Stimulated activated CD8-positive, alpha-beta memory T cell treated with anti-CD3 and anti-CD28 coated beads, Interleukin-2, amount 100 ng/mL, for 48 hours (primary cell): ENCODE measurements at regions not wholly inside any gene's neighbourhood (a gene's known extent, or its start where the extent isn't known, plus 50 kb on each side); places are given as distances from the start of the nearest gene placed in this dataset.
"Not testable (repeated sequence)": the region's sequence is repeated elsewhere in the genome, so short reads cannot be mapped to it uniquely, and the experiment has no call there.

Experiments used
- DNase-seq, 2 donors: peaks; one replicate each; pipeline ENCODE4 v3.0.0-alpha.2; 2020; ENCODE audit warnings: low read depth in 2 of 2

DNA sequence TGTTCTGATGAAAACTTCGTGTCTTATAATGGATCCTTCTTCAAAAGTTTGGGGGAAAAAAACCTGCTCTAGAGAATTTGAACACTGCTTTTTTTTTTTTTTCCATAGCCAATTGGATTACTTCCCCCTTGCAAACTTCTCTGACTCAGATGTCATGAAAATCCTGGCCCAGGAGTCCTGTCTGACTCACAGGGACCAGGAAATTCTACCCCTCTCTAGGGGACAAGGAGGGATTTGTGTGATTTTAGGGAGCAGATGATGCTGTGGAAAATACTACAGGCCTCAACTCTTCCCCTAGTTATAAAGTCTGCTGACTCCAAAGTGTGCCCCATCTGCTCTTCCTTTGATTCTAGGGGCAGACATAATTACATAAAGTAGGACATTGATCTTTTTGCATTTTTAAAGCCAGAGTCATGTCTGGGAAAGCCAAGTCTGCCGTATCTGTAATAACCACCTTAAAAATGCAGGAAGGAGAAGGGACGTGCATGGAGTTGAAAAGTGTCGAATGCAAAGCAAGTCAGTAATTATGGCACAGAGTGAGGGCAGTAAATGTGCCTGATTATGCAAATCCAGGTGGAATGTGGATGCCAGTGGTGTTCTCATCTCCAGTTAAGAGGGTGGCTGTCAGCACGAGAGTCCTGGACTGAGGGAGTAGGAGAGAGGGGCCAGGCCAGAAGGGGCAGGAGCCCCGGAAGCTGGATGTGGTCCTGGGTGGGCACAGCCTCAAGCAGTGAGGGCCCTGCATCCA, 144.3 kb upstream of the SULF2 start:
- DNase-seq: no peak

DNA sequence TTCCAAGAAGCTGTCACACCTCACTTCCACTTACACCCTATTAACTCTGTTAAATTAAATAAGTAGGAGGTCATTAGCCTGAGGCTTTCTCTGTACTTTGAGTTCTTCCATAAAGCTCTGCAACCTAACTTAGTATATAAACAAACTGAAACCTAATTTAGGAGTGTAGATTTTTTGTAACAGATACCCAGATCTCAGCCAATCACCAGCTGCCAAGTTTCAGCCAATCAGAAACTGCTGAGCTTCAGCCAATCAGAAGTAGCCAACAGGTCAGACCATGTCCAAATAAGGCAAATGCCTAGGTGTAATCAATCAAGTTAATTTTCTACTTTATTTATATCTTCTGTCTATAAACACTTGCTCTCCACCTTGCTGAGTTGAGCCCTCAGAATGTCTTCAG, 142.7 kb upstream of the SULF2 start:
- DNase-seq: no peak

DNA sequence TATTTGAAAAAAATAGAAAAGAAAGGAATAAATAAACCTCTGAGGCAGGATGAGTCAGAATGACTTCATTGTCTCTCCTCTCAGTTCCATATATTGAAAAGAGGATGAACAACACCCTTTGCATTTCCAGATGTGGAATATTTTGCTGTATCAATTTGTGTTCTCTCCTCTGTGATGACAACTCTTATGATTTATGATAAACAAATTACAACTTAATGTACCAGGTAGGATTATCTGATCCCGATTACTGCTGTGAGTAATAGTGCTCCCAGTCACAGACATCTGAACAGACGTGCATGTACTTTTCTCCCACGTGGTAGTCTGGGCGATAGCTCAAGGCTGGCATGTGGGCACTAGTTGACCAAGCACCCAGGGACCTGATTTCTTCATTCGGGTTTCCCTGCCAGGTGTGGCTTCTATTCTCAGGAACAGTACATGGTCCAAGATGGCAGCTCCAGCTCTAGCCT, 142.1 kb upstream of the SULF2 start:
- DNase-seq: no peak

DNA sequence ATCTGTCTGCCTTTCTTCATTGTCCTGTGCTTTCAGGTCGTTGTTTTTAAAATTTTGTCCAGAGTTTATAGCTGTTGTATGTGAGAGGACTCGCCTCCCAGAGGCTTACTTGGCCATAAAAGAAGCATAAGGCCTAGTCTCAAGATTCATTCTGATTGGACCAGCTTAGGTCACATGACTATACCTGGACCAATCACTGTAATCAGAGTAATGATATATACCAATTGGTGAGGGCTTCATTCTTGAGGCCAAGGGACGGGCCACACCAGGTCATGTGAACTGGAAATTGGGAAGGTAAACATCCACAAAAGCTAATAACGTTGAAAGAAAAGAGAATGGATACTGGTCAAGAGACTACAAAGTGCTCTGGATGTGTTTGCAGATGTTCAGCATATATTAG, 141.4 kb upstream of the SULF2 start:
- no peak for DNase-seq

DNA sequence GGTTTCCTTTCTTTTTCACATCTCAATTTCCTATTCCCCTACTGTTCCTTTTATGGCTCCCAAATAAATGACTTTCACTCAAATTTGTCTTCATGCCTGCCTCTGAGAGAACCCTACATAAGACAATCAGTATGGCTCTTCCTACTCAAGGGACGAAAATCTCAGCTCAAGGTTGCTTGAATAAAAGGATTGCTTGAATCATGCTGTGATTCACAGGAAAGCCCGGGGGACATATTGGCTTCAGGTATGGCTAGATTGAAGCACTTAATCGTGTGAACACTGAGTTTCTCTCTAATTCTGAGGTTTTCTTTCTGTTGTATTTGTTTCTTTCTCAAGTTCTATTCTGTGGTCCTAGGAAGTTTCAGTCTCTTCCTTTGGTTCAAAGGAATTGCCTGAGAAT, 140.3 kb upstream of the SULF2 start:
- no peak for DNase-seq

DNA sequence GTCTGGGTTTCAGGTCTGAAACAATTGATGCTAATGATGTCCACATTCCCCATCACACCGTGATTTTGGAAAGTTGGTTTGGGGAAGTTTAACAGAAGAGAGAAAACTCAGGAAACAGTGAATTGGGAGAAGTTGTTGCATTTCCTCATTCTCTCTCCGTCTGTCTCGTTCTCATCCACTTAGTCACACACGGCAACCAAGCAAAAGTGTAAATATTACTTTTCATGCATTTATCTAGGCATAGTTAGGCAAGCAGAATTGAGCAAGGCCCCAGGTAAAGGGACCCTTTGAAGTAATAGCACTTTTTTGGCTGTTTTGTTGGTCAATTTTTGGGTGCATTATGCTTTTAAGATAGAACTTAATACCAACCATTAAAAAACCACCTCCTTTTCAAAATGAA, 137.0 kb upstream of the SULF2 start:
- DNase-seq: no peak

DNA sequence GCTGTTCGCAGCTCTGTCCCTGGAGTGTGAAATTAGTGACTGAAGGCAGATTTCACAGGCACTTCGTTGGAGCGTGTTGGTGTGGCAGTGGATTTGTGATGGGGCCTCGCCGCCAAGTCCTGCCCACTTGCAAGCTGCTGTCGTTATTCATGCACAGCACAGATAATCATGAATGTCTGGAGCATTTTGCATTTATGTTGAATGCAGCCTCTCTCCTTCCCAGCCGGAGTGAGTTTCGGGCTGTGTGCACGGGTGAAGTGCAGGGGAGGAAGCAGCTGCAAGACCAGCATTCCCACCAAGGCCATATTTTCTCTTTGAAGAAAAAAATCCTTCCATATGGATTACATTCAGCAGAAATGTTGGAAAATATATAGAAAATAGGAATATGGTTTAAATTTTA, 136.5 kb upstream of the SULF2 start:
- DNase-seq: not testable (repeated sequence)

DNA sequence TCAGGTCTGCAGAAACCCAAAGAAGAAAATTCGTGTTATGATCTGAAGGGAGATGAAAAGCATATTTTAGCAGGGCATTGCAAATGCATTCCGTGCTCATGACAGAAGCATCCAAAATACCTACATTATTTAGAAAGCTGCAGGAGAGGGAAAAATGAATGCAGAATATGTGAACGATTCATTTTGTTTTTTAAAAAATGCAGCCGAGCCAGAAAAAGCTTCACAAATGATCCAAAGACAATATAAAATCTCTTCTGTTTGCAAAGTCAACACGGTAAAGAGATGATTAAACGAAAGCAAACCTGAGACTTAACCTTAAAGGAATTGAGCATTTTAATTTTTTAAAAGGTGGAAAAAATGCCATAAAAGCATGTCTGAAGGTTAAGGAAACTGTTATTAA, 136.1 kb upstream of the SULF2 start:
- DNase-seq: no peak

DNA sequence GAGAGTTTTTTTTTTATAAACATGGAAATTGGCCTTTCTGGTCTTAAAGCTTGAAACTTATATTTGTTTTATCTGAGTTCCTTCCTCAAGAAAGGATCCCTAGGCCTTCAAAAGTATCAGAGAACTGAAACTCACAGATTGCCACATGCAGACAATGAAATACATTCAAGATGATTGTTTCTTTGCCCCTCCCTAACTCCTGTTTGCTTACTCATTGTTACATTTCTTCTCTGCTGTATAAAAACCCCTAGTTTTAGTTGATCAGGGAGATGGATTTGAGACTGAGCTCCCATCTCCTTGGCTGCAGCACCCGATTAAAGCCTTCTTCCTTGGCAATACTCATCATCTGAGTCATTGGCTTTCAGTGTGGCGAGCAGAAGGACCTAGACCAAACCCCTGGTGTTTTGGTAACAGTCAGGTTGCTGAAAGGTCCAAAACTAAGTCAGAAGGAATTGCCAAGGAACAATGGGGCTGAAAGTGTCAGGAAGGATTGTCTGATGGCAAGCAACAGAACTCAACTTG, 132.3 kb upstream of the SULF2 start:
- no peak for DNase-seq

DNA sequence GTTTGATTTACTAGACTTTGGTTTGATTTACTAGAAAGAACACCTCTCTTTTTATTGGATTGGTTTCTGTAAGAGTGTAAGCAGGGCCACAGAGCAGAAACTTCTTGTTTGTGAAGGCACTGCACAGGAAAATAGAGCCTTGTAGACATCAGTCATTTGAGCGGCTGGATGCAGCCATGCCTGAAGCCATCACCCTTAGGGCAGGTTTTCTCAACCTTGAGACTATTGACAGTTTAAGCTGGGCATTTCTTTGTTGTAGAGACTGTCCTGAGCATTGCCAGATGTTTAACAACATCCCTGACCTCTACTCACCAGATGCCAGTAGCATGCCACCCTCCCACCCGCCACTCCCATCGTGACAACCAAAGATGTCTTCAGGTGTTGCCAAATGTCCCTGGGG, 130.2 kb upstream of the SULF2 start:
- no peak for DNase-seq

DNA sequence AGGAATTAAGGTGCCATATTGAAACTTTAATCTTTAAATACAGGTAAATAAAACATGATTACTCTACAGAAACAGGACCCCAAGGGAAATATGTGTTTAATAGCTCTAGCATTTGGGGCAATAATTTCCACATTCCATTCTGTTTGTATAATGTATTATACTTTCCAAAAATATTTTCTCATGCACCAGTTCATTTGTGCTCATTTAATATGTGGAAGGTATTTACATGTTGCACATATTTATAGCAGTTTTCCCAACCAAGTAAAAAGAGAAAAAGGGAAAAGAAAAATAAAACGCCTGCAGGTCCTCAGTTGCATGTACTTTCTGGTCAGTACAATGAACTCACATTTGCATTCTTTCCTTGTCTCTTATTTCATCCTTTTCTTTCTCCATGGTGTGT, 129.5 kb upstream of the SULF2 start:
- no peak for DNase-seq

DNA sequence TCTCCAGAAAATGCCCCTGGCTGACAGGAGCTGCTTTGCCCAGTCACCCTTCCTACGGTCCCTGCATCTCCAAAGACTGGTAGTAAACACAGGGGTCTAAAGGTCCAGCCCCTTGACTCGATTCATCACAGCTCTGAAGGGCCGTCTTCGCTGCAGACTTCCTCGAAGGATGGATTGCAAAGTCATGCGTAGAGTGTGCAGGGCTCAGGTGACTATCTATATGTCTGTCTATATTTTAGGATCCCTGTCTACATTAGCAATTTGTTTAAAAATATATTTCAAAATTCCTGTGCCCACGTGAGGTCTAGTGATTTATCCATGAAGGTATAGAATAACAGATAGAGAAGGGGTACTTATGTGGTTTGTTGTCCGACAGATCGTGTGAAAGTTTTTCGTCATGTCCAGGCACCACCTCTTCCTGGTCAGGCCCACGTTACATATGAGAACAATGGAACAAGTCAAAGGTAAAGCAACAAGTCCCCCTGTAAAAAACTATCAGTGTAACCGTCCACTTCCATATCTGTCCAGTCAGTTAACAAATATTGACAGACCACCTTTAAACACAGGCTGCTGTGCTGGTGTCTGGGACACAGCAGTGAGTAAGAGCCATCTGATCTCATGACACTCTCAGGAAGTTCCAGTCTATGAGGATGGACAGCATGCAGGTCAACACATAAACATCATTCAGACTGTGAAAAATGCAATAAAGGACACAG, 127.7 kb upstream of the SULF2 start:
- DNase-seq: not testable (repeated sequence)

DNA sequence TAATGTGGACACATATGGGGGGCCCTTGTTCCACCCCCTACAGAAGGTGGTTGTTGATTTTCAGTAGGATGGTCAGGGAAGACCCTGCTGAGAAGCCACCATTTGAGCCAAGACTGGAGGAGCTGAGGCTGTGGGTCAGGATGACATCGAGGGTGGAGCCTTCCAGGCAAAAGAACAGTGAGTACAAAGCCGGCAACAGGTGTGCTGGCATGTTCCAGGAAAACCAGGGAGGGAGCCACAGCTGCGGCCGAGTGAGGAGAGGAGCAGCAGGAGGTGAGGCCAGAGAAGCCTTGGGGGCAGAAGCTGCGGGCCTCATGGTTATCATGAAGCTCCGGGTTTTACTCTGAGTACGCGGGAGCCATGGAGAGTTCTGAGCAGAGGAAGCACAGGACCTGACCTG, 126.9 kb upstream of the SULF2 start:
- not testable (repeated sequence) for DNase-seq

DNA sequence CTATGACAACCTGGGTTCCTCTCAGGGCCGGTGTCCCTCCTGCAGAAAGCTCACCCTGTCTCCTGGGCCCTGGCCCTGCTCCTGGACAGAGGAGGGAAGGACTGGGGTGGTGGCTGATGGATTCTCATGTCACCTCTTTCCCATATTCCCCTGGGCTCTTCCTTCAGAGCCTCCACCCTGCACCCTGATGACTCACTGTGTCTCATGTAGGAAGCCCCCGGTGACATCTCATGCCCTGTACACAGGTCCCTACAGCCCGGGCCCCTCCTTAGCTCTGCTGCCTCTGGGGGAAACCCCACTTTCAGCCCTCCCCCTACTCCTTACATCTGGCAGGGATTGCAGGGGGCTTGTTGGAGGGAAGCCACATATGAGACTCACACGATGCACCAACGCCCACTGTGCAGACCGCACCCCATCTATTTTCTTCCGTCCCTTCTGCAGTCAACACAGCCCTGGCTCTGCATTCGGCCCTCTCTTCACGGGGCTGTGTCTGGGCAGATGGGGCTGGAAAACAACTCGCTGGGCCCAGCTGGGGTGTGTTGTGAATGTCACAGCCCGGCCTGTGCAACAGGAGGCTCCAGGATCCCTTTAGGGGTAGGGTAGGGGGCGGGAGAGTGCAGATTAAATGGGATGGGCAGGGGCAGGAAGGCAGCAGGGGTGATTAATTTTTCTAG, 124.6 kb upstream of the SULF2 start:
- DNase-seq: not testable (repeated sequence)

DNA sequence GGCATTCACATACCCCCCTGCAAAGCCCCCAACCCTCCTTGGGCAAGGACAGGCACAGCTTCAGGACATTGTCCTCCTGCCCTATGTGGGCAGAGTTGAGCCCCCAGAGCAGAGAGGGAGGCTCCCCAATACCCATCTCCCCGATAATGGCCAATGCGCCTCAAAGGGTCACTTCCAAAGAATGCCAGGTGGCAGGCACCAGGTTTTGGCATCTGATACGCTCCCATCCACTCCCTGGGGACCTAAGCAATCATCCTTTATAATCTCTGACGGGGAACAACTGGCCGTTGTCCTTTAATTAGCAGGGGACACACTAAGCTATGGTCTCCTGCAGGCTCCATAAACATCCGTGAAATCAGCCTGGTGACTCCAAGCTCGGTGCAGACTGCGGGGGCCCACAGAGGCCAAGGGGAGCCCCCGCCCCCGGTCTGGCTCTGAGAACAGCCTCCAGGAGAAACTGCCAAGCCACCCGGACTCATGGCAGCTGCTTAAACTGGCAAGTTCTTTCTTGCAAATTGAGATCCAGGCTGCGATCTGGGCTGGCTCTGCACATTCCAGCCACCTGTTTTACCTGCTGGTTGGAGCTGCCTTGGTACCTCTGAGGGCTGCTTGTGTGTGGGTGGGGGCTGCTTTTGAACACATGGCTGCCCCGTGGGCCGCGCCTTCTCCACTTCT, 123.2 kb upstream of the SULF2 start:
- not testable (repeated sequence) for DNase-seq

DNA sequence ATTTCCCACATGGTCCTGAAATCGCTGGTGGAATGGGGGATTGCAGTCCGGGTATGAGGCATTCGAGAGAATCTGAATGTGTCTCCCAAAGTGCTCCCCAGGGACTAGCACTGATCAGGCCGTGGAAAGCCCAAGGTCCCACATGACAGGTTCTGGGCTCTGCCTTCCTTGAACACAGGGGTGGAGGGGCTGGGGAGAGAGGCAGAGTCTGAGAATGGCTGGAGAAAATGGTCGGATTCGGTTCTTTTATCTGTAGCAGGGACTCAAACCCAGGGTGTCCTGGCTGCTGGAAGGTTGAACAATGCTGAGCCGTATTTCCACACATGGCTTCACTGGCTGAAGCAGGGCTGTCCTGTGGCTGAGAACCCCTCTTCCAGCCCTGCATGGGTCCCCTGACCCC, 122.7 kb upstream of the SULF2 start:
- DNase-seq: not testable (repeated sequence)

DNA sequence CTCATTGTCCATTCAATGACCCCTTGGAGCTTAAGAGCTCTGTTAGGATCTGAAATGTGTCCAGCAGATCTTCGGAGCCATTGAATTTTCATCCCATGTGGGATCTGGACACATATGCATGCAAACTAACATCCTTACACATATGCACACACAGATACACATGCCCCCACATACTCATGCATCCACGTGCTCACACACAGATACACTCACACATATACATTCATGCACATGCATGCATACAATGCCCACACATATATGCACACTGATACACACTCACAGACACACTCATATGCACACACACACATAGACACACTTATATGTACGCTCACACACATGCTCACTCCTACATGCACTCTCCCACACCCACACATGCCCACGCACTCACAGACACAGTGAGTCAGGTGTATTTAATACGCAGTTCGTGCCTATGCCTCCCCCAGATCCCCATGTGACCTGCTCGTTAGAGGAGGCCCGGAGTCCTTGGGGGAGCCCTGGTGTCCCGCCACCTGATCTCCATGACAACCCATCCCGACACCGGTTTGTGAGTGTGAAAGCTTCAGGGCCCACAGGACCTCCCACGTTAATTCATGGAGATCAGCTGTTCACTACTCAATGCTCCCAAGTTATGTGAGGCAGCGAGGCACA, 121.9 kb upstream of the SULF2 start:
- no peak for DNase-seq

DNA sequence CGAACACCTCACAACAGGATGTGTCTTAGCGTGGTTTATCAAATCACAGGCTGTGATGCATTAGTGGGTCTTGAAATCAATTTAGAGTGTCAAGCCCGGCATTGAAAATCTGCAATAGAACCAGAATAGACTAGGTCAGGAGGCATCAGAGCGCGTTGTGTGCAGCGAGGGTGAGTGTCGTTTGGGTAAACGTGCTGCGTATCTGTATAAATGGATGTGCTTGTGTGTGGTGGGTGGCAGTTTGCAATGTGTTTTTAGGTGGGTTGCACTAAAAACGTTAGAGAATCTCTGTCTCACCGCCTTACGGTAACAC, 121.0 kb upstream of the SULF2 start:
- no peak for DNase-seq

DNA sequence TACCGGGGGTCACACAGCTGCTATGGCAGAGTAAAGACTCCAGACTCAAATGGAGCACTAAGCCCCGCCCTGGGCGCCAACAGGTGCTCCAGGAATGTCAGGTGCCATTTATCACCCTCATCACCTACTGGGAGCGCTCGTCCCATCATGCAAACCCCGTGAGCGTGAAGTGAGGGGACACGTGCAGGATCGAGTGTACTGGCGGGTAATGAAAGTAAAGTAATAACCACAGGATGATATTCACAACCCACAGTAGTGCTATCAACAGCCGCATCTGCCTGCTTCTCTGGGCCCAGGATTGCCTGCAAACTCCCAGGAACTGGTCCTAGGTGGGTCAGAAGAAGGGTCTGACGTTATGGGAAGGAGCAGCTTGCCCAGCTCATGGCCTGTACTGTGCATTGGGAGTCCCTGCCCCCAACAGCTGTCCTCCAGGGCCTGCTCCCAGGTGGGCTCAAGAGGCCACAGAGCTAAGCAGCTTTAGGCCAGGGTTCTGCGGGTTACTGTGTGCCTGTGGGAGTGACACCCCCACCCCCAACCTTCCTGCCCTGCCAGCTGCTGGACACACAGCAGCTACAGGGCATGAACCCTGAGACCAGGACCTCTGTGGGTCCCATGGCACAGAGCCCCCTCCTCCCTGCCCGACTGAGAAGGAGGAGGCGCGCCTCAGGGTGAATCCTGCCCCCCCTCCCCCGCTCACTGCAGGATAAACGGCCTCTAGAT, 120.5 kb upstream of the SULF2 start:
- no peak for DNase-seq

DNA sequence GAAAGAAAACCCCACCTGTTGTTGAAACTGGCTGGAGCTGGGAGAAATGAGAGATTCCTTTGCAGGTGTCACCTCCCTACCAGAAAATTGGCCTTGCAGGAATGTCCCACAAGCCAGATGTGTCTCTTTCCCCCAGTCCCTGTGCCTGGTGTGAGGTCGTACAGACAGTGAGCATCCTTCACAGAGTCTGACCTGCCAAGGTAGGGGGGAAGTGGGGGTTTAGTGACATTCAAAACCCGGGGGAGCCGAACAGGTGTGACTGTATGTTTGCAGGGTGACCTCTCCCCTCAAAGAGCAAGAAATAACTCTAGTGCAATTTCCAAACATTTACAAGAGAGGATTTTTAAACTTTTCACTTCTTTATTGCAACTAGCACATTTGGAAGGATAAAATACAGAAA, 117.7 kb upstream of the SULF2 start:
- DNase-seq: not testable (repeated sequence)

DNA sequence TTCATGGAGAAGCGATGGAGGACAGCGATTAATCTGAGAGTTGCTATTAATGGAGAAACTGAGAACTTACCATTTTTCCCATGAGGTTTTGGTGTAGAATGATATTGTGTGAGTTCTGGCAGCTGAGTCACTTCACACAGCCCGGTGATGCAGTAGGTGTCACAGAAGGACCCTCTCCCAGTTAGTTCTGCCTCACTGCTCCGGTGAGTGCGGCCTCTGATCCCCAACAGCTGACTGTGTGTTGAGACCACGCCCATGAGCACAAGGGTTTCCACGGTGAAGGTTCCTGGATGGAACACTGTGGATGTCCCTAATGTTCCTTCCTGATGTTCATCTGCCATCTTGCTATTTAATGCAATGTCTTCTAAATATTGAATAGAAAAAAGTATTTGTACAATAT, 114.0 kb upstream of the SULF2 start:
- not testable (repeated sequence) for DNase-seq
